Breast epithelium (tissue), 4 donors: ENCODE measurements at regions not wholly inside any gene's neighbourhood (a gene's known extent, or its start where the extent isn't known, plus 50 kb on each side); places are given as distances from the start of the nearest gene placed in this dataset.

ENCODE experiments used
- DNase-seq, 2 donors: peaks; one replicate each; pipeline ENCODE4 v3.0.0-alpha.2; 2019; ENCODE audit warnings: low spot score in 2 of 2
- H3K27ac ChIP-seq, 2 donors: fragments of 200-600 bp; sonication (generic) in 1 of 2; one replicate each; pipeline ENCODE4 v1.5.1; 2016 to 2019; ENCODE audit warnings: mild to moderate bottlenecking in 1 of 2
- H3K27me3 ChIP-seq, 2 donors: fragments of 200-600 bp; sonication (generic) in 1 of 2; one replicate each; pipeline versions ENCODE4 v1.5.1 to v1.6.0; 2017 to 2019; ENCODE audit warnings: control low read depth in 1 of 2, mild to moderate bottlenecking in 1 of 2
- H3K36me3 ChIP-seq: fragments of 200-600 bp; one replicate; pipeline ENCODE4 v1.5.1; 2019
- H3K4me1 ChIP-seq, 2 donors: fragments of 200-600 bp; sonication (generic); one replicate each; pipeline ENCODE4 v1.5.1; 2016 to 2019; ENCODE audit warnings: control low read depth in 1 of 2
- H3K4me3 ChIP-seq, 3 donors: fragments of 200-600 bp; sonication (generic); 1 replicate in 2 of 3; 2 replicates in 1 of 3; pipeline ENCODE4 v1.5.1; 2016 to 2019; ENCODE audit warnings: mild to moderate bottlenecking in 3 of 3, moderate library complexity in 2 of 3
- H3K9me3 ChIP-seq, 2 donors: fragments of 200-600 bp; sonication (generic) in 1 of 2; one replicate each; pipeline ENCODE4 v1.5.1; 2016 to 2019; ENCODE audit warnings: control low read depth in 1 of 2
- CTCF ChIP-seq, 3 donors: fragments of 450-650 bp; IDR thresholded peaks; one replicate each; pipeline ENCODE4 v1.5.1; 2016 to 2017; ENCODE audit warnings: antibody characterized with exemption in 3 of 3, mild to moderate bottlenecking in 3 of 3, moderate library complexity in 3 of 3
- POLR2A ChIP-seq: fragments of 450-650 bp; IDR thresholded peaks from one replicate; pipeline ENCODE4 v1.6.1; 2016; ENCODE audit warnings: antibody characterized with exemption, mild to moderate bottlenecking, moderate library complexity
- POLR2AphosphoS5 ChIP-seq, 3 donors: sonication (generic); formaldehyde crosslinking; IDR thresholded peaks; one replicate each; pipeline ENCODE4 v1.6.1; 2017; ENCODE audit warnings: antibody characterized with exemption in 3 of 3
- intact Hi-C: fragments of 100-400 bp; cut with DNase I; formaldehyde crosslinking; loops from one replicate; pipeline ENCODE4 v1.15.1; 2023; ENCODE audit warnings: low total_unique reads

DNA sequence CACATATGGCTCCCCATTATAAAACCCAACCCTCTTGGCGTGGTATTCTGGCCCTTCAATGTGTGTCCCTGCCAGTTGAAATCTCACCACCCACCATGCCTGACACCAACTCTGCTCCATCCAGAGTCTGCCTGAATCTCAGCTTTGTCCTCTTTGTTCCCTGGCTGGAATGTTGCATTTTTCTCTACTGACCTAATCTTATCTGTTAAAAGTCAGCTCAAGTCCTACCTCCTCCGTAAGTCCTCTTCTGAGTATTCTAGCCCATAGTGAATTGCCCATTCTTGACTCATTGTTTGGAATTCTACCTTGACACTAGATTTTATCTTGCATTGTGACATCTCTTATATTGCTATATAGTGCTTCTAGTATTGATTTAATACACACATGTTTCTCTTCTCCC is 207.1 kb upstream of the VLDLR start:
- TF ChIP-seq POLR2AphosphoS5 (IDR thresholded peaks at IDR 0.05) (no peak), POLR2A (no peak), CTCF (IDR thresholded peaks at IDR 0.05) (no peak)
- no peak overlapping the region for H3K27ac ChIP-seq
- H3K9me3 ChIP-seq = no peaks in the 10 kb centered on the region
- intact Hi-C loops = no loop called here
- H3K4me3 ChIP-seq = no peak overlapping the region
- H3K27me3 ChIP-seq = no peaks in the 10 kb centered on the region
- H3K4me1 ChIP-seq = no peaks in the 10 kb centered on the region
- no peak for DNase-seq
- no peaks in the 10 kb centered on the region for H3K36me3 ChIP-seq

- intact Hi-C loops = no loop called here
- Histone ChIP-seq H3K4me3 (no peak overlapping the region), H3K27me3 (no peaks in the 10 kb centered on the region), H3K36me3 (no peaks in the 10 kb centered on the region), H3K4me1 (no peaks in the 10 kb centered on the region), H3K9me3 (no peaks in the 10 kb centered on the region), H3K27ac (no peak overlapping the region)
- no peak for TF ChIP-seq POLR2A
- TF ChIP-seq CTCF (IDR thresholded peaks at IDR 0.05) = no peak
- TF ChIP-seq POLR2AphosphoS5 (IDR thresholded peaks at IDR 0.05) = no peak
- DNase-seq = no peak
Measured at GRCh38 chr9:2415326-2415725, 206.3 kb upstream of the VLDLR start.

- Histone ChIP-seq H3K27ac (no peak overlapping the region), H3K36me3 (no peaks in the 10 kb centered on the region), H3K4me3 (no peak overlapping the region), H3K9me3 (no peaks in the 10 kb centered on the region), H3K4me1 (no peaks in the 10 kb centered on the region), H3K27me3 (no peaks in the 10 kb centered on the region)
- TF ChIP-seq CTCF (IDR thresholded peaks at IDR 0.05) = no peak
- no peak for DNase-seq
- intact Hi-C loops = no loop called here
Measured at GRCh38 chr9:2417730-2418129, 203.9 kb upstream of the VLDLR start.

DNA sequence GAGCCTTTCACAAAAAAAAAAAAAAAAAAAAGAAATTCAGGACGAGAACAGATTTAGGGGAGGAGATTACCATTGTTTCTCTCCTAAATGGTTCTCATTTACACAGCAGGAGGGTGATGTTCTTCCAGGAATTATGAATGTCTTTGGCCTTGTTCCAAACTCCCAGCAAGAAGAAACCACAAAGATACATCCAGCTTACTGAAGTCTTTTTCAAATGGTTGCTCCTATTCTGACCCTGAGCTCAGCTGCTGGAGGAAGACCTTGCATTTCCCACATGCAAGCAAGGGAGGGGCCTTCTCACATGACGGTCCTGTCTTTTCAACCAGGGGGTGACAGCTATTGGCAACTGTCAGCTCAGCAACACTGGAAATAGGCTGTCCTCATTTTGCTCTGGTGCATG is 203.0 kb upstream of the VLDLR start:
- intact Hi-C loops = no loop called here

DNA sequence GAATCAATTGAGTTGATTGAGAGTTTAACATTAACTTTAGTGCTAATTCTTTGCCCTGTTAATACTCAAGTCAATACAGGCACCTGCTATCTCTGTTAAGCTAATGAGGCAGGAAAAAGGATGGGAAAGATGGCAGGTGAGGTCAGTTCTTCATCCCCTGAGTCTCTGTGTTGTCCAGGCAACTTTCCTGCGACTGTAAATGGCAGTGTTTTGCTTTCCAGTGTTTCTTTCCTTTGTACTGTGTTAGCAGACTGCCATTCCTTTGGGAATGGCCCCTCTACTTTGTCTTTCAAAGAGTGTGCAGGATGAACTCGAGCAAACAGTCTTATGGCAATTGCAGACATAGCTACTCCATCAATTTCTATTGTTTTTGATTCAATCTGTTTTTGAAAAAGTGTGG is 202.2 kb upstream of the VLDLR start:
- Histone ChIP-seq H3K27me3 (no peaks in the 10 kb centered on the region), H3K4me1 (no peaks in the 10 kb centered on the region), H3K27ac (no peak overlapping the region), H3K4me3 (no peak overlapping the region), H3K9me3 (no peaks in the 10 kb centered on the region), H3K36me3 (no peaks in the 10 kb centered on the region)
- no peak for TF ChIP-seq POLR2A
- no peak for TF ChIP-seq POLR2AphosphoS5 (IDR thresholded peaks at IDR 0.05)
- TF ChIP-seq CTCF (IDR thresholded peaks at IDR 0.05) = no peak
- intact Hi-C loops = no loop called here
- DNase-seq = no peak

More for the DNA sequence above, 203.0 kb upstream of the VLDLR start:
- H3K4me1 ChIP-seq = no peaks in the 10 kb centered on the region
- H3K4me3 ChIP-seq = no peak overlapping the region
- H3K27me3 ChIP-seq = no peaks in the 10 kb centered on the region
- TF ChIP-seq POLR2A (no peak), POLR2AphosphoS5 (IDR thresholded peaks at IDR 0.05) (no peak), CTCF (IDR thresholded peaks at IDR 0.05) (no peak)
- H3K9me3 ChIP-seq = no peaks in the 10 kb centered on the region
- DNase-seq = no peak
- no peak overlapping the region for H3K27ac ChIP-seq
- no peaks in the 10 kb centered on the region for H3K36me3 ChIP-seq
